Panc1 (cell line): ENCODE measurements at regions not wholly inside any gene's neighbourhood (a gene's known extent, or its start where the extent isn't known, plus 50 kb on each side); places are given as distances from the start of the nearest gene placed in this dataset.

Experiments used
- ATAC-seq: fragments of 200-7000 bp; cut with Tn5 transposase; 2 replicates; pipeline ENCODE4 v1.9.1; 2020; ENCODE audit warnings: mild to moderate bottlenecking, moderate library complexity
- BruUV-seq: library from RNA; stranded (reverse); fragments of 400-500 nt; replicated peaks from 2 replicates; lab custom pipeline; 2021; lab: Mats Ljungman, UMichigan
- CTCF ChIA-PET: fragments of 300-600 bp; sonication (Branson Sonifier 250); formaldehyde crosslinking; loops from one replicate; lab custom pipeline; 2022; ENCODE audit warnings: antibody characterized with exemption; lab: Charles Lee
- POLR2A ChIA-PET: fragments of 300-600 bp; sonication (Branson Sonifier 250); formaldehyde crosslinking; loops from one replicate; lab custom pipeline; 2022; ENCODE audit warnings: antibody characterized with exemption; lab: Charles Lee
- DNase-seq: peaks from one replicate; pipeline ENCODE4 v3.0.0-alpha.2; 2010; ENCODE audit warnings: low read depth, low spot score
- H3K27ac ChIP-seq: 2 replicates; pipeline ENCODE4 v1.5.1; 2011; ENCODE audit warnings: mild to moderate bottlenecking, low read length, inconsistent platforms
- H3K27me3 ChIP-seq: fragments of 200-500 bp; sonication (Bioruptor generic); 2 replicates; pipeline ENCODE4 v1.6.0; 2014; ENCODE audit warnings: low read length, inconsistent platforms; ENCODE audit not compliant: control insufficient read depth, insufficient read depth
- H3K36me3 ChIP-seq: fragments of 200-500 bp; sonication (Bioruptor generic); 2 replicates; pipeline ENCODE4 v1.5.1; 2014; ENCODE audit warnings: inconsistent platforms, mild to moderate bottlenecking, low read length, moderate library complexity; ENCODE audit not compliant: control insufficient read depth, insufficient read depth
- H3K4me1 ChIP-seq: 2 replicates; pipeline ENCODE4 v1.5.1; 2011; ENCODE audit warnings: inconsistent platforms, mild to moderate bottlenecking, low read length, moderate library complexity; ENCODE audit not compliant: control insufficient read depth, insufficient read depth
- H3K4me3 ChIP-seq, 2 experiments: 2 replicates each; pipeline ENCODE4 v1.5.1; 2011 to 2012; ENCODE audit warnings: low read depth in 2 of 2, low read length in 2 of 2, mild to moderate bottlenecking in 2 of 2, inconsistent platforms in 1 of 2, moderate library complexity in 1 of 2
- H3K9me3 ChIP-seq: fragments of 200-500 bp; sonication (Bioruptor generic); 2 replicates; pipeline ENCODE4 v1.5.1; 2014; ENCODE audit warnings: low read depth, mild to moderate bottlenecking, inconsistent platforms, low read length, moderate library complexity; ENCODE audit not compliant: control insufficient read depth, insufficient read depth
- POLR2AphosphoS5 ChIP-seq: IDR thresholded peaks from 2 replicates; pipeline ENCODE4 v1.6.1; 2012; ENCODE audit warnings: mild to moderate bottlenecking, low read depth, low read length, moderate library complexity
- SIN3A ChIP-seq: IDR thresholded peaks from 2 replicates; pipeline ENCODE4 v1.6.1; 2012; ENCODE audit warnings: low read depth, mild to moderate bottlenecking, low read length, moderate library complexity, borderline replicate concordance; ENCODE audit not compliant: insufficient read depth
- TCF7L2 ChIP-seq: IDR thresholded peaks from 2 replicates; pipeline ENCODE4 v1.6.1; 2011; ENCODE audit warnings: mild to moderate bottlenecking, low read depth, low read length, inconsistent platforms
- in situ Hi-C: cut with HindIII; loops from 2 replicates; pipeline ENCODE4 v1.10.0; 2016; ENCODE audit warnings: low sequenced_read_pairs, low pct_unique_long_range_greater_than_20kb
- intact Hi-C: fragments of 100-400 bp; cut with micrococcal nuclease; formaldehyde crosslinking; loops from one replicate; pipeline ENCODE4 v1.10.0; 2022; ENCODE audit not compliant: unreplicated experiment
- TF ChIP-seq, protein P1 (sequence below), 2 experiments: IDR thresholded peaks; 2 replicates each; pipeline ENCODE4 v1.6.1; 2011 to 2012; ENCODE audit warnings: low read depth in 2 of 2, control low read depth in 1 of 2, low read length in 1 of 2, mild to moderate bottlenecking in 1 of 2, moderate library complexity in 1 of 2; ENCODE audit not compliant: insufficient read depth in 1 of 2
- TF ChIP-seq, protein P2 (sequence below): fragments of 450-650 bp; IDR thresholded peaks from 2 replicates; pipeline ENCODE4 v1.5.1; 2017; ENCODE audit warnings: mild to moderate bottlenecking

DNA sequence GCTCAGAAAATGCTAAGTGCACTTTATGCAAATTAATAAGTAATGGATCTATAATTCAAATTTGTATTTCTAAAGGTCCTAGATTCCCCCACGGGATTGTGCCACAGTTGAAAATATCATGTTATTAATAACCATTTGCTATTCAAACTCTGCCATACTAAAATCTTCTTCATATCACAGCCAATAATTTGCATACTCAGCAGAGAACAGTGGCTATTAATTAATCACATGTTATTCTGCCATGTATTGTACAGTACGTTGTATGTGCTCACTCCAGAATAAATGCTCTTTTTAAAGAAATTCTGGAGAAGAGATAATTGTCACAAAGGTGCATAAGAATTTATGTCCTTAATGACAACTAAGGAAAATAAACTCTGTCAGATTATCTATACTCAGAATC, 184.9 kb upstream of the LUZP2 start:
- H3K4me3 ChIP-seq: no peak overlapping the region
- TF ChIP-seq SIN3A (no peak), TCF7L2 (no peak)
- TF ChIP-seq, protein P1, sequence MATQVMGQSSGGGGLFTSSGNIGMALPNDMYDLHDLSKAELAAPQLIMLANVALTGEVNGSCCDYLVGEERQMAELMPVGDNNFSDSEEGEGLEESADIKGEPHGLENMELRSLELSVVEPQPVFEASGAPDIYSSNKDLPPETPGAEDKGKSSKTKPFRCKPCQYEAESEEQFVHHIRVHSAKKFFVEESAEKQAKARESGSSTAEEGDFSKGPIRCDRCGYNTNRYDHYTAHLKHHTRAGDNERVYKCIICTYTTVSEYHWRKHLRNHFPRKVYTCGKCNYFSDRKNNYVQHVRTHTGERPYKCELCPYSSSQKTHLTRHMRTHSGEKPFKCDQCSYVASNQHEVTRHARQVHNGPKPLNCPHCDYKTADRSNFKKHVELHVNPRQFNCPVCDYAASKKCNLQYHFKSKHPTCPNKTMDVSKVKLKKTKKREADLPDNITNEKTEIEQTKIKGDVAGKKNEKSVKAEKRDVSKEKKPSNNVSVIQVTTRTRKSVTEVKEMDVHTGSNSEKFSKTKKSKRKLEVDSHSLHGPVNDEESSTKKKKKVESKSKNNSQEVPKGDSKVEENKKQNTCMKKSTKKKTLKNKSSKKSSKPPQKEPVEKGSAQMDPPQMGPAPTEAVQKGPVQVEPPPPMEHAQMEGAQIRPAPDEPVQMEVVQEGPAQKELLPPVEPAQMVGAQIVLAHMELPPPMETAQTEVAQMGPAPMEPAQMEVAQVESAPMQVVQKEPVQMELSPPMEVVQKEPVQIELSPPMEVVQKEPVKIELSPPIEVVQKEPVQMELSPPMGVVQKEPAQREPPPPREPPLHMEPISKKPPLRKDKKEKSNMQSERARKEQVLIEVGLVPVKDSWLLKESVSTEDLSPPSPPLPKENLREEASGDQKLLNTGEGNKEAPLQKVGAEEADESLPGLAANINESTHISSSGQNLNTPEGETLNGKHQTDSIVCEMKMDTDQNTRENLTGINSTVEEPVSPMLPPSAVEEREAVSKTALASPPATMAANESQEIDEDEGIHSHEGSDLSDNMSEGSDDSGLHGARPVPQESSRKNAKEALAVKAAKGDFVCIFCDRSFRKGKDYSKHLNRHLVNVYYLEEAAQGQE (IDR thresholded peaks at IDR 0.05; ENCODE audit: insufficient read depth in 1 of 2, low read depth in 2 of 2, low read length in 1 of 2): no peak
- CTCF ChIA-PET: no interaction called here
- no peak for DNase-seq
- no peaks in the 10 kb centered on the region for H3K36me3 ChIP-seq
- H3K27me3 ChIP-seq: no peaks in the 10 kb centered on the region
- no peak for ATAC-seq
- H3K9me3 ChIP-seq: no peaks in the 10 kb centered on the region
- POLR2A ChIA-PET: no interaction called here
- intact Hi-C loops (no loop called here), in situ Hi-C loops (no loop called here)
- no peaks in the 10 kb centered on the region for H3K4me1 ChIP-seq
- BruUV-seq: no TSS peak
- H3K27ac ChIP-seq: no peak overlapping the region

DNA sequence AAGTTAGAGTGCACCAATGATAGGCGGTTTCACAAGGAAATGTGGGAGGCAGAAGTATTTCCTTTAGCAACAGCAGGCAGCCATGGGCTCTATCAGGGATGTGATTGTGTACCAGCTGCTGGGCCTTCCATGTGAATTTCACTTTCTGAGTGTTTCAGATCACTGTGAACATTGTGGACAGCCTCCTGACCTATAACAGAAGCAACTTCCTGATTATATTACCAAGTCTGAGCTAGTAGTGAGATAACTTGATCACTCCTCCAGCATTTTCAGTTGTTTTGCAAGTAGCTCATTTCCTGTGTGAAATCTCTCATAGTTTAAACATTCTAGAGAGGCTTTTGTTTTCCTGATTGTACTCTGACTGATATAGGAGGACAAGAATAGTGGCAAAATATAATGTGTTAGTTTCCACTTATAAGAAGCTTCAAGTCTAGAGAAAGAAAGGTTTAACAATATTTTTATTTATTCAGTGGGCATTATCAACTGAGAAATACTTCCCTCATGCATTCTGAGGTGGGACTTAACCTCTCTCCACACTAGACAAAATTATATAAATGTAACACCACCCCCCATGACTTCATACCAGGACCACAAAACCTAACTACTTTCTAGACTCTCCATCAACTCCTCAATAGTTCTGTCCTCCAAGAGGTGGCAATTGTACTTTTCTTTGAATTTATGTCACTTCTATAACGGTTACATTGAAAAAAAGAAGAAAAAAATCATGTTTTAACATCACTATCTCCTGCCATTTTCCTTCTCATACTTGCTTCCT, 184.2 kb upstream of the LUZP2 start:
- ATAC-seq (no peak), DNase-seq (no peak)
- Histone ChIP-seq H3K4me3 (no peak overlapping the region), H3K9me3 (no peaks in the 10 kb centered on the region), H3K27me3 (no peaks in the 10 kb centered on the region), H3K4me1 (no peaks in the 10 kb centered on the region), H3K27ac (no peak overlapping the region), H3K36me3 (no peaks in the 10 kb centered on the region)
- CTCF ChIA-PET: no interaction called here
- TF ChIP-seq TCF7L2 (no peak), SIN3A (no peak), POLR2AphosphoS5 (no peak)
- TF ChIP-seq, protein P2, sequence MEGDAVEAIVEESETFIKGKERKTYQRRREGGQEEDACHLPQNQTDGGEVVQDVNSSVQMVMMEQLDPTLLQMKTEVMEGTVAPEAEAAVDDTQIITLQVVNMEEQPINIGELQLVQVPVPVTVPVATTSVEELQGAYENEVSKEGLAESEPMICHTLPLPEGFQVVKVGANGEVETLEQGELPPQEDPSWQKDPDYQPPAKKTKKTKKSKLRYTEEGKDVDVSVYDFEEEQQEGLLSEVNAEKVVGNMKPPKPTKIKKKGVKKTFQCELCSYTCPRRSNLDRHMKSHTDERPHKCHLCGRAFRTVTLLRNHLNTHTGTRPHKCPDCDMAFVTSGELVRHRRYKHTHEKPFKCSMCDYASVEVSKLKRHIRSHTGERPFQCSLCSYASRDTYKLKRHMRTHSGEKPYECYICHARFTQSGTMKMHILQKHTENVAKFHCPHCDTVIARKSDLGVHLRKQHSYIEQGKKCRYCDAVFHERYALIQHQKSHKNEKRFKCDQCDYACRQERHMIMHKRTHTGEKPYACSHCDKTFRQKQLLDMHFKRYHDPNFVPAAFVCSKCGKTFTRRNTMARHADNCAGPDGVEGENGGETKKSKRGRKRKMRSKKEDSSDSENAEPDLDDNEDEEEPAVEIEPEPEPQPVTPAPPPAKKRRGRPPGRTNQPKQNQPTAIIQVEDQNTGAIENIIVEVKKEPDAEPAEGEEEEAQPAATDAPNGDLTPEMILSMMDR: no peak
- TF ChIP-seq, protein P1 (IDR thresholded peaks at IDR 0.05; ENCODE audit: insufficient read depth in 1 of 2, low read depth in 2 of 2, low read length in 1 of 2): no peak
- no TSS peak for BruUV-seq
- POLR2A ChIA-PET: no interaction called here
- in situ Hi-C loops (no loop called here), intact Hi-C loops (no loop called here)
